ENCODE measurements at regions not wholly inside any gene's neighbourhood (a gene's known extent, or its start where the extent isn't known, plus 50 kb on each side); places are given as distances from the start of the nearest gene placed in this dataset.

- no peak for TF ChIP-seq CTCF (IDR thresholded peaks at IDR 0.05)
- no peak overlapping the region for H3K27ac Mint-ChIP-seq
- H3K4me3 Mint-ChIP-seq, result no peak overlapping the region
- no peak for DNase-seq
- no peaks in the 10 kb centered on the region for H3K4me1 Mint-ChIP-seq (ENCODE audit: low read depth)
- H3K9me3 Mint-ChIP-seq, result no peaks in the 10 kb centered on the region
- H3K36me3 Mint-ChIP-seq (ENCODE audit: low read depth), result no peaks in the 10 kb centered on the region
- no peaks in the 10 kb centered on the region for H3K27me3 Mint-ChIP-seq (ENCODE audit: insufficient read depth)
These were observed 94.2 kb downstream of the BTG1 start for GRCh38 chr12:92051441-92051840.

GRCh38 chr12:92049403-92049802 is 96.2 kb downstream of the BTG1 start:
- no peaks in the 10 kb centered on the region for H3K9me3 Mint-ChIP-seq
- H3K4me3 Mint-ChIP-seq, result no peak overlapping the region
- no peak overlapping the region for H3K27ac Mint-ChIP-seq
- DNase-seq, result no peak
- no peaks in the 10 kb centered on the region for H3K36me3 Mint-ChIP-seq (ENCODE audit: low read depth)
- H3K4me1 Mint-ChIP-seq (ENCODE audit: low read depth), result no peaks in the 10 kb centered on the region
- no peaks in the 10 kb centered on the region for H3K27me3 Mint-ChIP-seq (ENCODE audit: insufficient read depth)
- no peak for TF ChIP-seq CTCF (IDR thresholded peaks at IDR 0.05)

- no peaks in the 10 kb centered on the region for H3K27me3 Mint-ChIP-seq (ENCODE audit: insufficient read depth)
- H3K9me3 Mint-ChIP-seq, result no peaks in the 10 kb centered on the region
- H3K27ac Mint-ChIP-seq, result no peak overlapping the region
- H3K4me1 Mint-ChIP-seq (ENCODE audit: low read depth), result peaks cover 9% of the 10 kb centered on the region
- TF ChIP-seq CTCF (IDR thresholded peaks at IDR 0.05), result no peak
- H3K4me3 Mint-ChIP-seq, result no peak overlapping the region
- no peak for DNase-seq
- no peaks in the 10 kb centered on the region for H3K36me3 Mint-ChIP-seq (ENCODE audit: low read depth)
These were observed 98.2 kb downstream of the BTG1 start for GRCh38 chr12:92047393-92047826.

- Mint-ChIP-seq H3K36me3 (ENCODE audit: low read depth) (no peaks in the 10 kb centered on the region), H3K27ac (no peak overlapping the region)
These were observed 98.9 kb downstream of the BTG1 start for GRCh38 chr12:92046557-92047392.

GRCh38 chr12:92045852-92046251 is 99.8 kb downstream of the BTG1 start:
- Mint-ChIP-seq H3K4me1 (ENCODE audit: low read depth) (peaks cover 21% of the 10 kb centered on the region), H3K4me3 (no peak overlapping the region), H3K27me3 (ENCODE audit: insufficient read depth) (no peaks in the 10 kb centered on the region), H3K27ac (no peak overlapping the region), H3K9me3 (no peaks in the 10 kb centered on the region), H3K36me3 (ENCODE audit: low read depth) (no peaks in the 10 kb centered on the region)
- no peak for DNase-seq
- TF ChIP-seq CTCF (IDR thresholded peaks at IDR 0.05), result no peak

More at GRCh38 chr12:92046557-92047392, 98.9 kb downstream of the BTG1 start:
- no peak for DNase-seq
- Mint-ChIP-seq H3K4me1 (ENCODE audit: low read depth) (peaks cover 16% of the 10 kb centered on the region), H3K27me3 (ENCODE audit: insufficient read depth) (no peaks in the 10 kb centered on the region), H3K4me3 (no peak overlapping the region), H3K9me3 (no peaks in the 10 kb centered on the region)
- no peak for TF ChIP-seq CTCF (IDR thresholded peaks at IDR 0.05)

All from HFFc6 (cell line).